ENCODE measurements at regions not wholly inside any gene's neighbourhood (a gene's known extent, or its start where the extent isn't known, plus 50 kb on each side); places are given as distances from the start of the nearest gene placed in this dataset.

DNA sequence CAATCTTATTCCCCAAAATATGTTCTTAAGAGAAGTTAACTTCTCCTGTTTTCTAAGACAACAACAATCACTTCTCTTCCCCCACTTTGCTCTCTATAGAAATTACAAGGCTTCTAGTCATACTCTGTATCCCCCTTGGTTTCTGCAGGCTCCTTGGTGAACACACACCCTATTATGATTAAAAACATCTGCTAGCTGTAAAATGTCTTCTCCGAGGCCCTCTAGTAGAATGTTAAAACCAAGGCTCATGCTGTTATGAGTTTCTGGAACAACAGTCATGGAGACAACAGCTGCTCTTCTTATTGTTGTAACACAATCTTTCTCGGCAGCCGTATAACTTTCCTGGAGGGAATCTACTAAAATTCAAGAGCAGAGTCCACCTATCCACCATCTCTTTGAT is 397.5 kb upstream of the CCDC196 start:
- TF ChIP-seq, protein P1, sequence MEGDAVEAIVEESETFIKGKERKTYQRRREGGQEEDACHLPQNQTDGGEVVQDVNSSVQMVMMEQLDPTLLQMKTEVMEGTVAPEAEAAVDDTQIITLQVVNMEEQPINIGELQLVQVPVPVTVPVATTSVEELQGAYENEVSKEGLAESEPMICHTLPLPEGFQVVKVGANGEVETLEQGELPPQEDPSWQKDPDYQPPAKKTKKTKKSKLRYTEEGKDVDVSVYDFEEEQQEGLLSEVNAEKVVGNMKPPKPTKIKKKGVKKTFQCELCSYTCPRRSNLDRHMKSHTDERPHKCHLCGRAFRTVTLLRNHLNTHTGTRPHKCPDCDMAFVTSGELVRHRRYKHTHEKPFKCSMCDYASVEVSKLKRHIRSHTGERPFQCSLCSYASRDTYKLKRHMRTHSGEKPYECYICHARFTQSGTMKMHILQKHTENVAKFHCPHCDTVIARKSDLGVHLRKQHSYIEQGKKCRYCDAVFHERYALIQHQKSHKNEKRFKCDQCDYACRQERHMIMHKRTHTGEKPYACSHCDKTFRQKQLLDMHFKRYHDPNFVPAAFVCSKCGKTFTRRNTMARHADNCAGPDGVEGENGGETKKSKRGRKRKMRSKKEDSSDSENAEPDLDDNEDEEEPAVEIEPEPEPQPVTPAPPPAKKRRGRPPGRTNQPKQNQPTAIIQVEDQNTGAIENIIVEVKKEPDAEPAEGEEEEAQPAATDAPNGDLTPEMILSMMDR (IDR thresholded peaks at IDR 0.05; ENCODE audit: low read depth, low read length) = no peak
- TF ChIP-seq EZH2phosphoT487 (IDR thresholded peaks at IDR 0.05; ENCODE audit: low read depth) = no peak
